NCI-H526 (cell line): ENCODE measurements at regions not wholly inside any gene's neighbourhood (a gene's known extent, or its start where the extent isn't known, plus 50 kb on each side); places are given as distances from the start of the nearest gene placed in this dataset.

ENCODE experiments used
- DNase-seq, 2 experiments: peaks; one replicate each; lab custom pipeline; 2025; lab: John Stamatoyannopoulos, UW

DNA sequence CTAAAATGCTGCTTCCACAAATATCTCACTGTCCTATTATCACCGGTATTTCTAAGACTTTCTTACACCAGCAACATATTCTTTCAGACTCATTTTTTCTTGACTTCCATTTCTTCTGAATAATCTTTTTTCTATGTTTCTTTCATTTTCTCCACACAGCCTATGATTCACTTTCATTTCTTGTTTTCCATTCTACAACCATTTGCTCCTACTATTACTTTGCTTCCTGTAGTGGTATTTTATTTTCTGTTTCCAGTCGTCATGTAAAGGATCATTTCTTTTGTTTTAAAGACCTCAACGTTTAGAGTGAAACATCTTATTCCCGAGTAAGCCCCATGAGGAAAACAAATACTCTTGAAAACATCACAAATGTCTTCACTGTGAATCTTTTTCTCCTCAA is 182.2 kb upstream of the MDGA2 start:
- DNase-seq, result no peak

DNA sequence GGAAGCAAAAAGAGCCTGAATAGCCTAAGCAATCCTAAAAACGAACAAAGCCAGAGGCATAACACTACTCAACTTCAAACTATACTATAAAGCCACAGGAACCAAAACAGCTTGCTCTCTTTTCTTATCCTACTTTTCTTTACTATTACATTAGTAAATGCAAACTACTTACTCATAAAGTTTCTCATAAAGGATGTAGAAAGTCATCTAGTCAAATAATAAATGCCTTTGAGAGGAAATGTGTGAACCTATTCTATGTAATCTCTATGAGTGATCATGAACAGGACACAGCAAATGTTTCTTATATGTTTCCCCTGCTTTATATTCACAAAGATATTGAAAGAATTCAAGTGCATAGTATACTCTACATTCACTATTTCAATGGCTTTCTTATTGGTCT is 176.9 kb upstream of the MDGA2 start:
- DNase-seq, result no peak

DNA sequence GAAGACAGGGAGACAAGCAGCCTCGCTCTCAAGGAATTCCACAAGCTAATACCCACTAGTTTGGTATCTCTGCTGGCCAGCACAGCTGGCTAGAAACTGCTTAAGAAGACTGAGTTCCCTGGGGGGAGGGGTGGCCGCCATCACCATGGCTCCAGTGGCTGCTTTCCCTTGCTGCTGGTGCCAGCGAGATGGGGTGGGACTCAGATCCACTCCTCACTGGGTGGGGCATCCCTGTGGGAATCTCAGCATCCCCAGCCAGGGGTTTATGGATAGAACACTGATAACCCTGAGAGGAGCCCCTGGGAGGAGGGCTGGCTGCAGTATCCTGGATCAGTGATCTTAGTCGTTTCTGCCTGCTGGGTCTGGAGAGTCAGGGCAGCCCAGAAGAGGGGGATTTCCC is 170.6 kb upstream of the MDGA2 start:
- DNase-seq, result no peak

DNA sequence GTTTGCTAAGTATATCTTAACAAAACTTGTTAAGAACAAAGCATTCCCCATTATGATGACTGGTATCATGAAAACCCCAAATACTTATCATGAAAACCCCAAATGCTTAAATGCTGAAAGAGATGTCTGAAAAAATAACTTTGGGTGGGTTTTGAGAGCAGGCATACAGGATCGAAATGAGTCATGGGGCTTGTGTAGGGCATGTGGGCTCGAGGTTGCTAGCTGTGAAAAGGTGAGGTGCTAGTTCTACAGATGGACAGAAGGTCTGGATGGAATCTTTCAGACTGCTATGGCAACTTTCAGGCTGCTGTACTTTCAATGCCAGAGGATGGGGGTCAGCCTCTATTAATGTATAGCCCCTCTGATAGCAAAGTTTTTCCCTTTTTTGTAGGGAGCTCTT is 167.8 kb upstream of the MDGA2 start:
- no peak for DNase-seq

DNA sequence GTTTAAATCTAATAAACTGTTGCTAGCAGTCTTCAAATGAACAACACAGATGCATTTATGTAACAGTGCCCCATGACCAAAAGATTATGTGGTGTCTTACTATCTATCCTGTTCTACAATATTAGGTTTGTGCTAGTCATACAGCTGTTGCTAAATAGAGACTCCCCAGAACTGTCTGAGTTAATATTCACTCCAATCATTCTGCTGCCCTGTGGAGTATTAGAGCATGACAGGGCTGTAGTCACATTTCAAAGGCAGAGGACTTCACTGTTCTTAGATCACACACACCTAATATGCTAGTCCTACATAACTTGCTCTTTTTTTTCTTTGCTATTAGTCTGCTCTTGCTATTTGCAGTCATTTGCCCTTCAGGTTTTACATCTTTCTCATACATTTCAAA is 157.6 kb upstream of the MDGA2 start:
- no peak for DNase-seq

DNA sequence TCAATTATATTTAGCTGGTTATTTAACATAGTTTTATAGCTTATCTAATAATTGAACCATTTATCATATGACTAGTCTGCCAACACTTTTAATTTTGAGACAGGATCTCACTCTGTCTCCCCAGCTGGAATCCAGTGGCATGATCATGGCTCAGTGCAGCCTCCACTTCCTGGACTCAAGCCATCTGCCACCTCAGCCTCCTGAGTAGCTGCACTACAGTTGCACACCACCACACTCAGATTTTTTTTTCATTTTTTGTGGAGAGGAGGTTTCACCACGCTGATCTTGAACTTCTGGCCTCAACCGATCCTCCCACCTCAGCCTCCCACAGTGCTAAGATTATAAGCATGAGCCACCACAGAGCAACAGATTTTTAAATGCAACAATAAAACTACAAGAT is 151.4 kb upstream of the MDGA2 start:
- no peak for DNase-seq

DNA sequence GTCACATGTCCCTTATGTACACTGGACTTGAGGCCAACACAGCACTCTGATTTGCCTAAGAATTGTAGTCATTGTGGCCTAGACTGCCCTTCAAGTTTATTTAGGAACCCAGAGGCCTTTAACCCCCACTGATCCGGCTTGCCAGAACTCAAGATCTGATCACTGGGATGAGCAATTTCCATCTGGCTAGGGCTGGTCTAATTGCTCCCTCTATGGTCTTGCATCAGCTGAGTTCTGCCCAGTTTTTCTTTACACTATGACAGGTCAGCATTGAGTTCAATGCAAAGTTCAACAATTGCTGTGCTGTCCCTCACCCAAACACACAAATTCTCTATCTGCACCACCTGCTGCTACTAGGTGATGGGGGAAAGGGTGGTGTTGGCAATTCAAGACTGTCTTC is 146.9 kb upstream of the MDGA2 start:
- DNase-seq, result peak in 1 of 2 experiments; percentile 27

DNA sequence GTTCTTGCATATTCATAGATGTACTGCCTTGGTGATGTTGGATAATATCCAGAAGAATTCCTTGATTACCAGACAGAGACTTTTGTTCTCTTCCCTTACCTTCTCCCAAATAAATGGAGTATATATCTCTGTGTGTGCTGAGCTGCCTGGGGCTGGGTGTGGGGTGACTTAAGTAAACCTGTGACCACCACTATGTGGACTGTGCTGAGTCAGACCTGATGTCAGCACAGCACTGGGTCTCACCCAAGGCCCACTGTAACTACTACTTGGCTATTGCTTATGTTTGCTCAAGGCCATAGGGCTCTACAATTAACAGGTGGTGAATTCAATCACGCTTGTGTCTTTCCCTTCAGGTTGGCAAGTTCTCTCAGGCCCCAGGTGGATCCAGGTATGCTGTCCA is 145.7 kb upstream of the MDGA2 start:
- no peak for DNase-seq

DNA sequence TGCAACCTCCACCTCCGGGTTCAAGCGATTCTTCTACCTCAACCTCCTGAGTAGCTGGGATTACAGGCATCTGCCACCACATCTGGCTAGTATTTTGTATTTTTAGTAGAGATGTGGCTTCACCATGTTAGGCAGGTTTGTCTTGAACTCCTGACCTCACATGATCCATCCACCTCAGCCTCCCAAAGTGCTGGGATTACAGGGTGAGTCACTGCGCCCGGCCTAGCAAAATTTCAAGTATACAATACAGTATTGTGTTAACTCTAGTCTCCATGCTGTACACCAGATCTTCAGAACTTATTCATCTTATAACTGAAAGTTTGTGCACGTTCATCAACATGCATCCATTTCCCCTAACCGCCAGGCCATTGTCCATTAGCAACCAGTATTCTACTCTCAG is 115.1 kb upstream of the MDGA2 start:
- no peak for DNase-seq

DNA sequence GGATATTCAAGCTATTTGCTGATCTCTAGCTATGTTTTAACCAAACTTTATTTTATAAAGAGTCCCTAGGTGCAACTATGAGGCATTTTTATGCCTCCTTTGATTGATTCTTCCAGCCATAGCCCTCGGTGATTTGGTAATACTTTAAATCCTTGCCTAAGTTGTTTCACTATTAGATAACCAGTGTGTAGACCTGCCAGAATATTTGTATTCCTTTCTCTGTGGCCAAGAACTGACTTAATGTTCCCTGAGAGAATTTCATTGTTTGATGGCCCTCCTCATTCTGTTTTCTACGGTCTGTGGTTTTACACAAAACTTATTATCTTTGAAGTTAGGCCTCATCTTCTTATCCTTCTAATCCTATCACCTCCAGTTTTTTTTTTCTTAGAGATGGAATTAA is 109.7 kb upstream of the MDGA2 start:
- no peak for DNase-seq

DNA sequence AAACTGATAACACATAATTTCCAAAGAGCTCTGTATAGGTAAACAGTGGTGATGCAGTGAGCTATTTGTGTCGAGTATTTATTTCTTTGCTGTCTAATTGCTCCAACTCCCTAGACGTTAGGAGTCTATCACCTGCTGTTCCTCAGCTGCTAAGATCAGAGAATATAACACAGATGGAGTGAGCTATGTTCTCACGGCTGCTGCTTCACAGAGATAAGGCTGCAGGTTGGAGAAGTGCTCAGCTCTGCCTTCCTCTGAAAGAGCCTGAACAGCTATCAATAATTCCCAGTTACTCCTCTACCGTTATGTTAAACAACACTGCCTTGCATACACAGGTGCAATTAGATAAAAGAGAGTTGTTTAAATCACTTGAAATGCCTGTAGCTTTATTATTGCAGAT is 103.2 kb upstream of the MDGA2 start:
- DNase-seq, result peak; percentile 23 to 58

DNA sequence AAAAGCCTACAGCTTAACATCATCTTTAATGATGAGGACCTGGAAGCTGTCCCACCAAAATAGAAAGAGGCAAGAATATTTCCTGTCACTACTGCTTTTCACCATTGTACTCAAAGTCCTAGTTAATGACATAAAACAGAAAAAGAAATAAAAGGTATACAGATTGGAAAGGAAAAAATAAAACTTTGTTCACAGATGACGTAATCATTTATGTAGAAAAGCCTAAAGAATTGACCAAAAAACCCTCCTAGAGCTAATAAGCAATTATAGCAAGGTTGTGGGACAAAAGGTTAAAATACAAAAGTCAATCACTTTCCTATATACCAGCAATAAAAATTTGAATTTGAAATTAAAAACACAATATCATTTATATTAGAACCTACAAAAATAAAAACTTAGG is 97.2 kb upstream of the MDGA2 start:
- DNase-seq, result no peak

DNA sequence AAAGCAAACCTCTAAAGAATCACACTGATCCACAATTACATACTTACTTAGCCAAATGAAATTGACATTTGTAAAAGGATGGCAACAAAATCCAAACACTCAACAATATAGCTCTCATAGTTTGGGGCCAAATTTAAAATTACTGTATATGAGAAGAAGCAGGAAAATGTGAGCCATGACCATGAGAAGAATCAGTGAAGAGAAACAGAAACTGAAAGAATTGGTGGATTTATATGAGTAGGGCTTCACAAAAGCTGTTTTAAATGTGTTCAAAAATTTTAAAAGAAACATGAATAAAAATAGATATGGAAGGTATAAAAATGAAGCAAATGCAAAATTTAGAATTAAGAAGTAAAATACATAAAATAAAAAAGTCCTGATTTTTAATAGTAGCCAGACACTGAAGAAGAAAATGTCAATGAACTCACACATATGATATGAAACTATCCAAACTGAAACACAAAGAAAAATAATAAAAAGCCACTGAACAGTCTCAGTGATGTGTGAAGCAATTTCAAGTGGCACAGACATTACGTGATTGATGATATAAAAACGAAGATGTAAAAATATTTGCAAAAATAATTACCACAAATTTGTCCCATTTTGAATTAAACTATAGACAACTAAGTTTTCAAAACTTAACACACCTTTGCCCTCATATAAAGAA is 87.9 kb upstream of the MDGA2 start:
- no peak for DNase-seq

DNA sequence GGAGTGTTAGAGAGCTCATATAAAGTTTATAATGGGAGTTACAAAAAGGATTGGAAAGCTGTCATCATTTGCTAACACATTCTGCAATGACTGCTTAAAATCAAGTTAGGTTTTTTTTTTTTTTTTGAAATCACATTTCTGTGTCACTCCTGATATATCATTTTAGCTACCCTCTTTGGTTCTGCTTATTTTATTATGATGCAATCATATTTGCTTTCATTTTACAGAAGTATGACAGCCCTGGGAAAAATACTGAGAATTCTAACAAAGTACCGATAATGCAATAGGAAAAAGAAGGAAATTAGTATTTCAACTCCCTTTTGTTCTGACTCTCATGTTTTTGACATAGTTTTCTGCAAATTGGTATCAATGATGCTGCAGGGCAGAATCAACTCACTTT is 71.6 kb upstream of the MDGA2 start:
- no peak for DNase-seq

DNA sequence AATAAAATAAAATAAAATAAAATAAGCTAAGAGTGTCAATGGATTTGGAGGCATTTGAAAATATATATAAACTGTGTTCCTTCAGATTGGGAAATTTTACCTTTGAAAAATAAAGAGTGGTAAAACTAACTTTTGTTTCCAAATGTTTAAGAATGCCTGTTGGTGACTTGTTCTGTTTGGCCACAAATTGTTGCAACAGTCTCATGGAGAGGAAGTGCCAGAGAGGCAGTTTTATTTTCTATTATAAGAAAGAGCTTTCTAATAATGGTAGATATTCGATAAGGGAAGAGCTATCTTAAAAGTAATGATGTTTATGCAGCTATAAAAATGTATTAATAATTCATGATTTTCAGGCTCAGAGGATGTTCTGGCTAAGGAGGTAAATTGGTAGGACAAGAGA is 68.8 kb upstream of the MDGA2 start:
- no peak for DNase-seq

DNA sequence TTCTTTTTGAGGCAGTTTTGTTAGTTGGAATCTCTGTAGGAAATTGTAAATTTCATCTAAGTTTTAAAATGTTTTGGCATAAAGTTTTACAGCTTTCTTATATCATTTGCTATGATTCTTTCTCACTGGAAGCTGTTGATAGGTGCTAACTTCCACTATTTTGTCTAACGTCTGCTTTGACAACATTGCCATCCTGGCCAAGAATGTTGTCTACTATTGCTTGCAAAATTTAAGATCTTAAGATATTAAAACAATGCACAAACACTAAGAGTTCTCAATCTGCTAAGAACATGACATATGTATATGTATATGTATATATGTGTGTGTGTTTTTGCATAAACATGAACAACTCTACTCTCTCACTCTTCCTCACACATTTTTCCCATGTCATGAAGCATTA is 64.1 kb upstream of the MDGA2 start:
- no peak for DNase-seq

DNA sequence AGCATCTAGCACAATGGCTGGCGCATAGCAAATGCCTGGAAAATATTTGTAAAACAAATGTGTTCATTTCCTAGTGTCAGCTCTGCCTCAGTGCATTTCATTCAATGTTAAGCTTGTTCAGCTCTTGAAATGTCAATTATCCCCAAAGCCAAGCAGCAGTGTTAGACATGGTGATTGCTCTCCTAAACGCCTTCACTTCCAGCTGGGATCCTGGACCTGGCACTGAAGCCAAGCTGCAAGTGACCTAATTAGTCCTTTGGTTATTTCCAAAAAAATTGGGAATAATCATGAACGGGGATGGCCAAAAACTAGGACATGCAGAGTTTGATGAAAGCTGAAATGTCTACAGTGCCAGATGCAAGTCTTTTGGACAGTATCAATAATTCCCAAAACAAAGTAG is 54.9 kb upstream of the MDGA2 start:
- DNase-seq, result peak in 1 of 2 experiments; percentile 38
